ENCODE measurements at regions not wholly inside any gene's neighbourhood (a gene's known extent, or its start where the extent isn't known, plus 50 kb on each side); places are given as distances from the start of the nearest gene placed in this dataset.

GRCh38 chr2:13135369-13135768 lies 418.6 kb downstream of the TRIB2 start:
- DNase-seq (ENCODE audit: low spot score) = no peak
- TF ChIP-seq CTCF (IDR thresholded peaks at IDR 0.05; ENCODE audit: extremely low read depth, missing control alignments) = no peak

GRCh38 chr2:13135856-13136255 lies 419.1 kb downstream of the TRIB2 start:
- TF ChIP-seq CTCF (IDR thresholded peaks at IDR 0.05; ENCODE audit: extremely low read depth, missing control alignments) = no peak
- DNase-seq (ENCODE audit: low spot score) = no peak

GRCh38 chr2:13137679-13138078 lies 420.9 kb downstream of the TRIB2 start:
- no peak for DNase-seq (ENCODE audit: low spot score)
- no peak for TF ChIP-seq CTCF (IDR thresholded peaks at IDR 0.05; ENCODE audit: extremely low read depth, missing control alignments)

GRCh38 chr2:13141315-13141714 lies 424.6 kb downstream of the TRIB2 start:
- TF ChIP-seq CTCF (IDR thresholded peaks at IDR 0.05; ENCODE audit: extremely low read depth, missing control alignments) = no peak

GRCh38 chr2:13143451-13143850 lies 426.7 kb downstream of the TRIB2 start:
- no peak for DNase-seq (ENCODE audit: low spot score)

More at GRCh38 chr2:13141315-13141714, 424.6 kb downstream of the TRIB2 start:
- DNase-seq (ENCODE audit: low spot score) = no peak

GRCh38 chr2:13156916-13157315 lies 440.2 kb downstream of the TRIB2 start:
- TF ChIP-seq CTCF (IDR thresholded peaks at IDR 0.05; ENCODE audit: extremely low read depth, missing control alignments) = no peak
- no peak for DNase-seq (ENCODE audit: low spot score)

More at GRCh38 chr2:13143451-13143850, 426.7 kb downstream of the TRIB2 start:
- no peak for TF ChIP-seq CTCF (IDR thresholded peaks at IDR 0.05; ENCODE audit: extremely low read depth, missing control alignments)

GRCh38 chr2:13158466-13158865 lies 441.7 kb downstream of the TRIB2 start:
- TF ChIP-seq CTCF (IDR thresholded peaks at IDR 0.05; ENCODE audit: extremely low read depth, missing control alignments) = no peak
- DNase-seq (ENCODE audit: low spot score) = no peak

All from GM20000 (cell line).